ENCODE measurements at regions not wholly inside any gene's neighbourhood (a gene's known extent, or its start where the extent isn't known, plus 50 kb on each side); places are given as distances from the start of the nearest gene placed in this dataset.
"Not testable (repeated sequence)": the region's sequence is repeated elsewhere in the genome, so short reads cannot be mapped to it uniquely, and the experiment has no call there.

GRCh38 chr1:99506631-99507030 is 139.3 kb upstream of the PALMD start:
- Histone ChIP-seq H2AFZ (ENCODE audit: insufficient read depth, low read depth, low read length, poor library complexity, severe bottlenecking) (no peak overlapping the region), H3K4me1 (ENCODE audit: control insufficient read depth in 1 of 2, insufficient read depth in 2 of 2, low read length in 2 of 2) (no peaks in the 10 kb centered on the region), H3K79me2 (ENCODE audit: insufficient read depth, low read length) (no peaks in the 10 kb centered on the region), H3K9me3 (replicated peaks in 1 of 2; ENCODE audit: control insufficient read depth in 1 of 2, insufficient read depth in 1 of 2, low read length in 2 of 2) (peaks cover 0 to 11% of the 10 kb centered on the region in 2 donors), H3K27me3 (ENCODE audit: control insufficient read depth in 2 of 2, insufficient read depth in 2 of 2, low read length in 2 of 2) (no peaks in the 10 kb centered on the region), H3K4me2 (replicated peaks; ENCODE audit: extremely low read depth, low read length, poor library complexity, severe bottlenecking) (no peak overlapping the region), H3K36me3 (replicated peaks in 1 of 2; ENCODE audit: control insufficient read depth in 1 of 2, insufficient read depth in 2 of 2, low read length in 2 of 2) (no peaks in the 10 kb centered on the region), H3K4me3 (replicated peaks in 1 of 3; ENCODE audit: low read depth in 2 of 3, low read length in 3 of 3) (no peak overlapping the region), H3K9ac (ENCODE audit: insufficient read depth, low read length, poor library complexity, severe bottlenecking) (no peak overlapping the region), H3K27ac (ENCODE audit: low read depth in 1 of 2, low read length in 2 of 2) (no peak overlapping the region), H4K20me1 (ENCODE audit: insufficient read depth, low read length) (no peaks in the 10 kb centered on the region)
- DNase-seq, result no peak
- Mint-ChIP-seq H3K27me3 (ENCODE audit: low read depth in 3 of 3) (peaks cover 1 to 6% (median 2%) of the 10 kb centered on the region in 3 donors), H3K4me1 (no peaks in the 10 kb centered on the region), H3K4me3 (no peak overlapping the region), H3K36me3 (no peaks in the 10 kb centered on the region), H3K27ac (no peak overlapping the region), H3K9me3 (peaks cover 6 to 21% (median 15%) of the 10 kb centered on the region in 7 donors)
- intact Hi-C loops (cut with micrococcal nuclease), result no loop called here
- no peak for TF ChIP-seq CTCF (IDR thresholded peaks at IDR 0.05)
- WGBS (ENCODE audit: insufficient coverage), result no CpG with 5 or more reads among the region's 2 CpGs

GRCh38 chr1:99507446-99507845 is 138.5 kb upstream of the PALMD start:
- H3K9me3 Mint-ChIP-seq, result peaks cover 6 to 21% (median 15%) of the 10 kb centered on the region in 7 donors
- not testable (repeated sequence) for H3K36me3 Mint-ChIP-seq

More at GRCh38 chr1:99507446-99507845, 138.5 kb upstream of the PALMD start:
- intact Hi-C loops (cut with micrococcal nuclease); H3K4me1 Mint-ChIP-seq; H3K4me3 ChIP-seq (replicated peaks in 1 of 3; ENCODE audit: low read depth in 2 of 3, low read length in 3 of 3); H3K4me1 ChIP-seq (ENCODE audit: control insufficient read depth in 1 of 2, insufficient read depth in 2 of 2, low read length in 2 of 2); H4K20me1 ChIP-seq (ENCODE audit: insufficient read depth, low read length); H3K79me2 ChIP-seq (ENCODE audit: insufficient read depth, low read length); H3K9ac ChIP-seq (ENCODE audit: insufficient read depth, low read length, poor library complexity, severe bottlenecking); H3K27ac ChIP-seq (ENCODE audit: low read depth in 1 of 2, low read length in 2 of 2); H3K4me3 Mint-ChIP-seq; H3K27me3 ChIP-seq (ENCODE audit: control insufficient read depth in 2 of 2, insufficient read depth in 2 of 2, low read length in 2 of 2); DNase-seq; H3K27me3 Mint-ChIP-seq (ENCODE audit: low read depth in 3 of 3); H3K4me2 ChIP-seq (replicated peaks; ENCODE audit: extremely low read depth, low read length, poor library complexity, severe bottlenecking); H2AFZ ChIP-seq (ENCODE audit: insufficient read depth, low read depth, low read length, poor library complexity, severe bottlenecking); H3K36me3 ChIP-seq (replicated peaks in 1 of 2; ENCODE audit: control insufficient read depth in 1 of 2, insufficient read depth in 2 of 2, low read length in 2 of 2); H3K27ac Mint-ChIP-seq: not testable (repeated sequence)
- peaks cover 0 to 11% of the 10 kb centered on the region in 2 donors for H3K9me3 ChIP-seq (replicated peaks in 1 of 2; ENCODE audit: control insufficient read depth in 1 of 2, insufficient read depth in 1 of 2, low read length in 2 of 2)
- over 99% methylated on average over 8 of the region's 12 CpGs for WGBS (ENCODE audit: insufficient coverage)

All from CD14-positive monocyte (primary cell).